ENCODE measurements at regions not wholly inside any gene's neighbourhood (a gene's known extent, or its start where the extent isn't known, plus 50 kb on each side); places are given as distances from the start of the nearest gene placed in this dataset.
"Not testable (repeated sequence)": the region's sequence is repeated elsewhere in the genome, so short reads cannot be mapped to it uniquely, and the experiment has no call there.

DNA sequence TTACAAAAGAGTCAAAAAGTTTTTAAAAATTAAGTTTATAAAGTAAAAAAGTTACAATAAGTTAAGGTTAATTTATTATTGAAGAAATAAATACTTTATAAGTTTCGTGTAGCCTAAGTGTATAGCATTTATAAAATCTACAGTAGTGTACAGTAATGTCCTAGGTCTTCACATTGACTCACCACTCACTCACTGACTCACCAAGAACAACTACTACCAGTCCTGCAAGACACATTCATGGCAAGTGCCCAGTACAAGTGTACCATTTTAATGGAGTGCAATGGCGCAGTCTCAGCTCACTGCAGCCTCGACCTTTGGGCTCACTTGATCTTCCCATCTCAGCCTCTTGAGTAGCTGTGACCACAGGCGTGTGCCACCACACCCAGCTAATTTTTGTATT, 128.2 kb downstream of the GPX5 start:
- intact Hi-C loops (cut with DNase I, micrococcal nuclease), result no loop called here
- no peak for DNase-seq
- no peak for ATAC-seq

DNA sequence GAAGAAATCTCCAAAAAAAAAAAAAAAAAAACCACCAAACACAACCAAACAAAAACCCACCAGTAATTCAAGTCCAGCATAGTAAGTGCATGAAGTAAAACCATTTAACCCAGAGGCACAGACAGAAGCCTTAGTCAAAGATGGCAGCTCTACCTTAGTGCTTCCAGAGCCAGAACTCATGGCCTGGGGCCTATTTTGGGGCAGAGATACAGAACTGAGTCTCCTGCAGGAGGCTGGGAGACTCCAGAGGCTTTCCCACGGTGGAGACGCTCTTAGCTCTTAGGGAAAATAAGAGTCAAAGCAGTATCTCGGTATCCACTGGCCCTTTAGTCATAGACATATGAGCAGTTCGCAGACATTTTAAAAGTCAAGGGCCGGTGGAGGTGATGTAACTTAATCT, 129.5 kb downstream of the GPX5 start:
- no peak for DNase-seq
- no peak for ATAC-seq
- intact Hi-C loops (cut with DNase I, micrococcal nuclease), result no loop called here

GRCh38 chr6:28656715-28657114, 131.0 kb downstream of the GPX5 start:
- no peak for ATAC-seq
- DNase-seq, result no peak
- intact Hi-C loops (cut with DNase I, micrococcal nuclease), result no loop called here

DNA sequence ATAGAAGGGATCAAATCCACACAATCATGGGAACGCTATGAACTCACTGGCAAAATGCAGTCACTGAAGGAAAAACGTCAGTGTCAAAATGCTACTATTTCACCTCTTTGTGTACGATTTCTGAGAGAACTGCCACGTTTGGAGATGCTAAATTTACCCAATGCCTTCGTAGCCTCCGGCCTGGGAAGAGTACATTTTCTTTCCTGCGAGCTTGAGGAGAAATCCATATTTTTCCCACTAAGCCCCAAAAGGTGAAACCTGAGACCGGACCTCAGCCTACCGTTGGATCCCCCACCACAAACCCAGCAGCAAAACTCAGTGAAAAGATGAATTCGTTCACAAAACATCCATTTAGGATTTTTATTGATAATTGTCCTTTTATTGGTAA, 131.7 kb downstream of the GPX5 start:
- ATAC-seq (no peak), DNase-seq (no peak)
- intact Hi-C loops (cut with DNase I, micrococcal nuclease), result no loop called here

GRCh38 chr6:28657769-28658465, 132.2 kb downstream of the GPX5 start:
- DNase-seq (peak in 1 of 2 donors; percentile 39), ATAC-seq (peak; percentile 42)
- intact Hi-C loops (cut with DNase I, micrococcal nuclease), result no loop called here

GRCh38 chr6:28658475-28659249, 133.0 kb downstream of the GPX5 start:
- ATAC-seq (no peak), DNase-seq (no peak)
- intact Hi-C loops (cut with DNase I, micrococcal nuclease), result no loop called here

- intact Hi-C loops (cut with DNase I, micrococcal nuclease), result no loop called here
- DNase-seq (no peak), ATAC-seq (no peak)
These were observed 133.5 kb downstream of the GPX5 start for GRCh38 chr6:28659250-28659566.

- ATAC-seq (no peak), DNase-seq (no peak)
- intact Hi-C loops (cut with DNase I, micrococcal nuclease), result no loop called here
These were observed 135.5 kb downstream of the GPX5 start for GRCh38 chr6:28661097-28661713.

DNA sequence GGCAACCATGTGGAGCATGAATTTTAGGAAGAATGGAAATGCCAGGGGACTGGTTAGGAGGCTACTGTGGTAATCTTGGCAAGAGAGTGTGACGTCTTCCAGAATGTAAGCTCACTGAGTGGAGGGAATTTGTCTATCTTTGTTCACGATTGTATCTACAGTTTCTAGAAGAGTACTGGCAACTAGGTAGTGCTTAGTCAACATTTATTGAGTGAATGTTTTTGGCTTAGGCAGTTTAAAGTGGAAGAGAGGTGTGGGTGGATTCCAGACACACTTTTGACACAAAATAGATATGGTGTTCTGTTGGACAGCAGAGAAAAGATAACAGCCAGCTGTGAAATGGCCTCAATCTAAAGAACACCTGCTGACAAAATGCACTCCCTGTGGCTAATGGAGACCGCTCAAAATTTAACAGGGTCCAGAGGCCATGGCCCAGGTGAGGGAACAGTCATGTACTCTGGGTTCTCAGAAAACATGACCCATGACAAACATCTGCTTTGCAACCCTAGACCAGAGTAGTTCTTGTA, 139.3 kb downstream of the GPX5 start:
- intact Hi-C loops (cut with DNase I, micrococcal nuclease), result no loop called here
- no peak for DNase-seq

GRCh38 chr6:28673417-28673786, 147.7 kb downstream of the GPX5 start:
- intact Hi-C loops (cut with DNase I, micrococcal nuclease), result no loop called here
- ATAC-seq (no peak), DNase-seq (no peak)

More for the DNA sequence above, 139.3 kb downstream of the GPX5 start:
- no peak for ATAC-seq

DNA sequence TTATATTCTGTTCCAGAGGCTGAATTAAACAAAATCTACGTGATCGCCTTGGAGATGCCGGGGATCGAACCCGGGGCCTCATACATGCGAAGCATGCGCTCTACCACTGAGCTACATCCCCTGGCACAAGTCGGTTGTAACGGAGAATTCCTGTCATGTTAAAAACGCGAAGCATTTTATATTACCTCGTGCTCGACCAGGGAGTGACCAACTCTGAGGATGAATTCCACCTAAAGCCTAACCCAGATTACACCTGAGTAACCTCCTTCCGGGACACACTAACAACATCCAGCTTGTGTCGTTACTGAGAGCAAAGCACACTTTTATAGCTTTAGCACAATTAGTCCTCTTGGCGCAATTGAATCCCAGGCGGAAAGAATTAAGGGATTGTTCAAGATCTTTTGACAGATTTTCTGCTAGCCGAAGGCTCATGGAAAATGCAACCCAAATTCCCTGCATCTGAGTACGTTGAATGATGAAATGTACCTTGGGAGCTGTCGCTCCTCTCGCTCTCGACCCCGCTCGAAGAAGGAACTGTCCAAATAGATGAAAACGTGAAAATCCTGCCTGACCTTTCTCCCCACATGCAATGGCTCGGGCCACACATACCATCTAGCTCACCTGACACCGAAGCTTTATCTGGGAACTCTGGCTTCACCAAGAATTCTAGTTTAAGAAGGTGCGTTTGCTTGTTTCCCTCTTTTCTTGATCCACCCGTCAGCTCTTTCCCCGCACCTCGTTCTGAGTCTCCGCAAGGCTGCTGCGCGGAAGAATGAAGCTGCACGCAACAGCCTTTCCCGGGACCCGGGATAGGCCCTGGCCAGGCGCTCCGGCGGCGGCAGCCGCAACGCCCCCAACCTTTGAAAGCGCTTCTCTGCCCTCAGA, 148.3 kb downstream of the GPX5 start:
- DNase-seq, result no peak
- ATAC-seq, result peak; percentile 65
- intact Hi-C loops (cut with DNase I, micrococcal nuclease), result no loop called here

GRCh38 chr6:28675600-28675999, 149.9 kb downstream of the GPX5 start:
- intact Hi-C loops (cut with DNase I, micrococcal nuclease), result no loop called here
- DNase-seq (no peak), ATAC-seq (no peak)

DNA sequence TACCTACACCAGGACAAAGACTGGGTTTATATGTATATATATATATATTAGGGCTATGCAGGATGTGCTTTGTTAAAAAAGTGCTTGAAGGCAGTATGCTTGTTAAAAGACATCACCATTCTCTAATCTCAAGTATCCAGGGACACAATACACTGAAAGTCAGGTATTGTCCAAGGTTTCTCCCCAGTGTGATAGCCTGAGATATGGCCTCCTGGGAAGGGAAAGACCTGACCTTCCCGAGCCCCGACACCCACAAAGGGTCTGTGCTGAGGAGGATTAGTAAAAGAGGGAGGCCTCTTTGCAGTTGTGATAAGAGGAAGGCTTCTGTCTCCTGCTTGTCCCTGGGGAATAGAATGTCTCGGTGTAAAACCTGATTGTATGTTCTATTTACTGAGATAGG, 156.9 kb downstream of the GPX5 start:
- no peak for ATAC-seq
- DNase-seq, result no peak
- intact Hi-C loops (cut with DNase I, micrococcal nuclease), result loop anchor here (10.0 kb wide), 2 partner anchors 332 to 902 kb away; partner anchors contain the start of gene OR2H2 (in 1 of the 2)

DNA sequence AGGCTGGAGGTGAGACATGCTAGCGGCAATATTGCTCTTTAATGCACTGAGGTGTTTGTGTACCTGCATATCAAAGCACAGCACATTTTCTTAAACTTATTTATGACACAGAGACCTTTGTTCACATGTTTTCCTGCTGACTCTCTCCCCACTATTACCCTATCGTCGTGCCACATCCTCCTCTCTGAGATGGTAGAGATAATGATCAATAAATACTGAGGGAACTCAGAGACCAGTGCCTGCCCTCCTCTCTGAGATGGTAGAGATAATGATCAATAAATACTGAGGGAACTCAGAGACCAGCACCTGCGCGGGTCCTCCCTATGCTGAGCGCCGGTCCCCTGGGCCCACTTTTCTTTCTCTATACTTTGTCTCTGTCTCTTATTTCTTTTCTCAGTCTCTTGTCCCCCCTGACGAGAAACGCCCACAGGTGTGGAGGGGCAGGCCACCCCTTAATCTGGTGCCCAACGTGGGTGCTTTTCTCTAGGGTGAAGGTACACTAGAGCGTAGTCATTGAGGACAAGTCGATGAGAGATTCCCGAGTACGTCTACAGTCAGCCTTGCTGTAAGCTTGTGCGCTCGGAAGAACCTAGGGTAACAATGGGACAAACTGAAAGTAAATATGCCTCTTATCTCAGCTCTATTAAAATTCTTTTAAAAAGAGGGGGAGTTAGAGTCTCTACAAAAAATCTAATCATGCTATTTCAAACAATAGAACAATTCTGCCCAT, 157.4 kb downstream of the GPX5 start:
- intact Hi-C loops (cut with DNase I, micrococcal nuclease), result loop anchor here (10.0 kb wide), 2 partner anchors 332 to 902 kb away; partner anchors contain the start of gene OR2H2 (in 1 of the 2)
- DNase-seq, ATAC-seq: not testable (repeated sequence)

GRCh38 chr6:28683945-28684538, 158.4 kb downstream of the GPX5 start:
- ATAC-seq (peak; percentile 67), DNase-seq (no peak)
- intact Hi-C loops (cut with DNase I, micrococcal nuclease), result loop anchor here (10.0 kb wide), 2 partner anchors 331 to 901 kb away; partner anchors contain the start of gene OR2H2 (in 1 of the 2)

GRCh38 chr6:28685960-28686359, 160.3 kb downstream of the GPX5 start:
- not testable (repeated sequence) for DNase-seq, ATAC-seq
- intact Hi-C loops (cut with DNase I, micrococcal nuclease), result loop anchor here (5.0 to 10.0 kb wide), 3 partner anchors 326 to 899 kb away; partner anchors contain the start of gene OR2H2 (in 1 of the 2)

- not testable (repeated sequence) for ATAC-seq
- DNase-seq, result peak in 1 of 2 donors; percentile 23
- intact Hi-C loops (cut with DNase I, micrococcal nuclease), result loop anchor here (5.0 to 10.0 kb wide), 3 partner anchors 326 to 898 kb away; partner anchors contain the start of gene OR2H2 (in 1 of the 2)
These were observed 160.9 kb downstream of the GPX5 start for GRCh38 chr6:28686446-28687027.

Data from left colon (tissue), 2 donors.